SK-N-DZ (cell line): ENCODE measurements at regions not wholly inside any gene's neighbourhood (a gene's known extent, or its start where the extent isn't known, plus 50 kb on each side); places are given as distances from the start of the nearest gene placed in this dataset.

ENCODE experiments used
- DNase-seq: peaks from one replicate; pipeline ENCODE4 v3.0.0-alpha.2; 2015; ENCODE audit warnings: low spot score

DNA sequence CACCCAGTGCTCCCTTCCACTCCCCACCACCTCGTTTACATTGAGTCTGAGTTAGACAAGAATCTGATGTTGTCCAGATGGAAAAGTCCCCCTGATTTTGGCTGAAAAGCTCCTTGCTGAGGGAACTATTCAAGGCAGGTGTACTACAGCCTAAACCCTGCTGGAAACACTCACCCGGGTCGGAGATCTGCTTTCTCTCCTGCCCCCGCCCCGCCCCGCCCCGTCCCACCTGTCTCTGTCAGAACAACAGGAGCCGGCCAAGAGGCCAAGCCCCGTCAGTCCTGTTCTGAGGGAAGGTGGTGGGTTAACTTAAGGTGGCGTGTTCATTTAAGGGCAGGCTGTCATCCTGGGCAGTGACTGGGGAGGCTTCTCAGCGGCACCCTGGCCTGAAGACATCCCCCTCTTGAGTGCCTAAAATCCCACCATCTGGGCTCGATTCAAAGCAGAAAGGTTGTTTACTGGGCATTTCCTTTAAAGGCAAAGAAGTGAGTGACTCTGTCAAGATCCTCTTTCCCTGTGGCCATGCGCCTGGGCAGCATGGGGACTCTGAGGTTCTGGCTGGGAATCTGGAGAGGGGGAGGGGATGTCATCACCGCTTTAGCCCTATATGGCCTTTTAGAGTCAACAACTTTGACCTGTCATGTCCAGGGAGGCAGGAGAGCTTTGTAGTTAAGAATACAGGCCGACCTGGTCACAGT lies 71.1 kb upstream of the NEURL1B start:
- no peak for DNase-seq

GRCh38 chr5:172568308-172568910 lies 72.7 kb upstream of the NEURL1B start:
- no peak for DNase-seq

DNA sequence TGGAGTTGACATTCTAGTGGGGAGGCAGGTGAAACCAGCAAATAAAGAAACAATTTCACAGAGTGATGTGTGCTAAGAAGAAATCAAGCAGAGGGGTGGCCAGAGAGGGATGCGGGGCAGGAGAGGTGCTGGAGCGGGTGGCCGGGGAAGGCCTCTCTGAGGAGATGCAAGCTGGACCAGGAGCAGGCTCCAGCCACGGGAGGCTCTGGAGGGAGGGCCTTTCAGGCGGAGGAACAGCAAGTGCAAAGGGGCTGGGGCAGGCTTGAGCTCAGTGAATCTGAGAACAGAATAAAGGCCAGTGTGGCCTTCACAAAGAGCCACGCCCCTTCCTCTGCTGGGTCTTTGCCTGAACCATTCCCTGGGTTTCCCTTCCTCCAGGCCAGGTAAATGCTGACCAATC lies 73.2 kb upstream of the NEURL1B start:
- no peak for DNase-seq

- no peak for DNase-seq
Measured at GRCh38 chr5:172567294-172567693, 73.8 kb upstream of the NEURL1B start.

DNA sequence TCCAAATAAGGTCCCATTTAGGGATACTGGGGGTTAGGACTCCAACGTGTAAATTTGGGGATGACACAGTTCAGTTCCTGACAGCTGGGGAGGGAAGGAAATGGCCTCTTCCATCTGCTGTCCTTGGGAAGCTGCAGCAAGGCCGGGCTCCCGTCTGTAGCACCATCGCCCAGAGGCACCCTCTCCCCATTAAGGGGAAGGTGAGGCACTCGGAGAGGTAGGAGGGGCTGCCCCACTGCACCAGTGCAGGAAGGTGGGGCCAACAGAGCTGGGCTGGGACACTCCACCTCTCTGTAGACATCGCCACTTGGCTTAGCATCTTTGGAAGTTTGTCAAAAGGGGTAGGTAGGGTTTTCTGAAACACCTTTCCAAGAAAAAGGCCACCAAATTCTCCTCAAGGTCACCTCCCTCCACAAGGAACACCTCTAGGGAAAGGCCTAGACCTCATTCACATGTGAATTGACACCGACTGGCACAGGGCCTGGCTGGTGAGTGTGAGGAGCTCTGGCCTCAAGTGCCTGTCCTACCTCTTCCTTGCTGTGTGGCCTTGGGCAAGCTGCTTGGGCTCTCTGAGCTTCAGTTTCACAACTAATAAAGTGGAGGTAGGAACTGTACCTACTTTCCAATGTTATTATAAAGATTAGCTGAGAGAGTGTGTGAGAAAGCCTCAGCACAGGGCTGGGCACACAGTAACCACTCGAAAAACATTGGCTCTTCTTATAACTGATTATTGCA lies 75.0 kb upstream of the NEURL1B start:
- DNase-seq: no peak

- DNase-seq: no peak
Measured at GRCh38 chr5:172565455-172565854, 75.6 kb upstream of the NEURL1B start.

DNA sequence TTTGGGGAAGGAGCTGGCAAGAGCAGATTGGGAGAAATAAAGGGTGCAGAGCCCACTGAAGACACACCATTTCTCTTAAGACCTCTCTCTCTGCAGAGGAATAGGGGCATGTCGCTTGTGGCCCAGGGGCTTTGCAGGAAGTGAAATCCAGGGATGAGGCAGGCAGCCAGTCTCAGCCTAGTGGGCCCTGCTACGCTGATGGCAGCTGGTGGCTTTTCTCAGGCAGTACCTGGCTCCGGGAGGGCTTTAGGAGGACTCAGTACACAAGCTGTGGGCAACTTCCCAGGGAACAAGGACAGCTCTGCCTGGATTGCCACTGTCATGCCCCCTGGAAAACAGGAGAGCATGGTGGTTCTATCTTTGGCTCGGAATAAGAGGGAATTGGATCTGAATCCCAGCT lies 76.2 kb upstream of the NEURL1B start:
- DNase-seq: no peak

- DNase-seq: no peak
Measured at GRCh38 chr5:172564188-172564587, 76.9 kb upstream of the NEURL1B start.

DNA sequence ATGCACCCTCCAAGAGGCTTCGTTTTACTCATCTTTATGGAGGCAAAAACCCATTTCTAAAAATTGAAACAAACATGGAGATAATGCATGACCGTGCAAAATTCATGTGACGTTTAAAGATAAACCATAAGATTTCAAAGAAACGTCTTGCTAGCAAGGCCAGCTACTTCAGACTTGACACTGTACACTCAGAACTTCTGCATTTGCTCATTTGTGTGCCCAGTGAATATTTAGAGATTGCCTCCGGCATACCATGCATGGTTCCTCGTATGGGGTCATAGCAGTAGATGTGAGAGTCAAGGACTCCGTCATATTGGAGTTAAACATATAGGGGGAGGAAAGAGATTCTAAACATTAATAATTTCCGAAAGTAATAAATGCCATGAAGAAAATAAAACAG lies 78.6 kb upstream of the NEURL1B start:
- no peak for DNase-seq

- no peak for DNase-seq
Measured at GRCh38 chr5:172561151-172561550, 79.9 kb upstream of the NEURL1B start.

DNA sequence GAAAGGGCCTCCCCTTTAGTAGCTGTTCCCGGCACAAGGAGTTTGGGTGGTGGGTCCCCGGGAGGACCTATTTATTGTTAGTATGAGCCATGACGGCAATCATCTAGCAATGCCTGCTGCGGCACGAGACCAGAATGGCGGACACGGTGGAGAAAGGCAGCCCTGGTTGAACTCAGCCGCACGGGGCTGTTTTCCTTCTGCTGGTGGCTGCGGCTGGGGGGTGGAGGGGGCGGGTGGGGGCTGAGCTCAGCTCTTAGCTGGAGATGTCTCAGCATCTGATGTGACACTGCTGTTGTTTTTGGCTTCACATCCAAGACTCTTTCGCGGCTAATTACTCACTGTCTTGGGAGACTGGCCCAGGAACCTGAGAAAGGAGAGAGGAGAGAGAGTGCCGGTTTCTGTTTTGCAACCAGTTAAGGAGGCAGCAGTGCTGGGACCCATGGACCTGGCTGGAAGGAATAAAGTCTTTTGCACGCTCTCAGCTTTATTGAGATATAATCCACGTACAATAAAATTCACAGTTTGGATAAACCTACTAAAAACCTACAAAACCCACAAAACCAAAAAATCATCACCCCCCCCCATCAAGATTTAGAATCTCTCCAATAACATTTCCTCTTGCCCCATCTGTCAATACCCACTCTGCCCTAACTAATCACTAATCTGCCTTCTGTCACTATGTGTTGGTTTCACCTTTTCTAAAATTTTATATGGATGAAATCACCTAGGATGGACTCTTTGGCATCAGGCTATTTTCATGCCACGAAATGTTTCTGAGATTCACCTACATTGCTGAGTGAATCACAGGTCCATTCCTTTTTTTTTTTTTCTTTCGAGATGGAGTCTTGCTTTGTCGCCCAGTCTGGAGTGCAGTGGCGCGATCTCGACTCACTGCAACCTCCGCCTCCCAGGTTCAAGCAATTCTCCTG lies 81.8 kb upstream of the NEURL1B start:
- no peak for DNase-seq

DNA sequence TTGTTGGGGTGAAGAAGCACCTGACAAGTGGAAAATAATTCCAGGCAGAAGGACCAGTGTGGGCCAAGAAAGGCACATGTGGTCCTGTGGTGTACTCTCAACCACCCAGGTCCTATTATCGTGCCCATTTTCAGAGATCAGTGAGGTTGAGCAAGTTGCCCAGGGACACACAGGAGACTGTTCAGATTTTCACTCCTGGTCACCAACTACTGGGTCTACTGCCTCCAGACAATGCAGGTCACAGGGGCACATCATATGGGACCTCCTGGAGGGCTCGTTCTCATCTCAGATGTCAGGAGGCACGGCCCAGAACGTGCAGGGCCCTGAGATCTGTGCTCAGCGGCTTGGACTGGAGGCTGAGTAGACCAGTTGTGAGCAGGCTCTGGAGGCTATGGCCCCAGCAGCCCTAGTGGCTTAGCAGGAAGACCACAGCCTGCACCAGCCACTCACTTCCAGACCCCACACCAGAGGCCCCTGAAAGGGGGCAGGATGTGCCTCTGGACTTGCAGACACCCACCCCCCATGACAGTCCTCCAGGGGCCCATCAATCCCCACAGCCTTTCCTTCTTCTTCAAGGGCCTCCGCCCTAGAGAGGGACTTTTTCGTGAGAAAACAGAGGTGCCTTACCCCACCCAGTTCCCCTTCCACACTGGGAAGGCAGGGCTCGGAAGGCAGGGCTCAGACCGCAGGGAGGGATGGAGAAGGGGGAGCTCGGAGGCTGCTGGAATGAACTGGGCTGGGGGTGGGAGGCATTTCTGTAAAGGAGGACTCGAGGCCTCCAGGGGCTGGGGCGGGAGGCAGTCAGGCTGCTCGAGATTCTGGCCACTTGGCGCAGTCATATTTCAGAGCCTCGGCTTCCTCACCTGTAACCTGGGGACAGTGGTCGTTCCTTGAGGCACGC lies 82.7 kb upstream of the NEURL1B start:
- no peak for DNase-seq

- no peak for DNase-seq
Measured at GRCh38 chr5:172556971-172557461, 84.0 kb upstream of the NEURL1B start.

- no peak for DNase-seq
Measured at GRCh38 chr5:172556262-172556661, 84.8 kb upstream of the NEURL1B start.

DNA sequence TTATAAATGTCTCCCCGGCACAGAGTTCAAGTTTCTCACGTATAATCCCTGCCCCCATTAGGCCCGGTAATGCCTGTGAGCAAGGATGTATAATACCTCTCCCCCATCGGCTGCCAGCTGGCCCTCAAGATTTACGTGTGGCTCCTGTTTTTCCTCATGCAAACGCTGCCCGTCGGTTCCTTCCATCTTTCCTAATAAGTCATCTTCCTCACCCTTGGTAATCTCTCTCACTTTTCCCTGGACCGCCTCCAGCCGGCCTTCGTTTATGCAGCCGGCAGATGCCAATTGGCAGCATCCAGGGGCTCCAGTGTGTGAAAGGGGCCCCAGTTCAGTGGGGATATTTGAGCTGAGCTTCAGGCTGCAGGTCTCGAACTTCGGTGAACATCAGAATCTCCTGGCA lies 86.5 kb upstream of the NEURL1B start:
- DNase-seq: no peak

DNA sequence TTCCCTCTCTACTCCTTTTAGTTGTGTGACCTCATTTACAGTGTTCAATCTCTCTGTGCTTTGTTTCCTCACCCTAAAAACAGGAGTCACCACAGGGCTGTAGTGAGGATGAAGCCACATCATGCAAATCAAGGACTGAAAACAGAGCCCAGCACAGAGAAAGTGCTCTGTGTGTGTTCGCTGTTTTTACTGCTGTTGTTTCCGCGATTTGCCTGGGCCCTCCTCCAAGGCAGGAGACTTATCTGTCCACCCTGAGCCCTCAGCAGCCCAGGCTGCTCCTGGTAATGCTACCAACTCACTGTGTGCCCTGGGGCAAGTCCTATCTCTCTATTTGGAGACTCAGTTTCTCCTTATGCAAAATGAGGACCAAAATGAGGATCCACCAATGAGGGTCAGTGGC lies 87.2 kb upstream of the NEURL1B start:
- no peak for DNase-seq

DNA sequence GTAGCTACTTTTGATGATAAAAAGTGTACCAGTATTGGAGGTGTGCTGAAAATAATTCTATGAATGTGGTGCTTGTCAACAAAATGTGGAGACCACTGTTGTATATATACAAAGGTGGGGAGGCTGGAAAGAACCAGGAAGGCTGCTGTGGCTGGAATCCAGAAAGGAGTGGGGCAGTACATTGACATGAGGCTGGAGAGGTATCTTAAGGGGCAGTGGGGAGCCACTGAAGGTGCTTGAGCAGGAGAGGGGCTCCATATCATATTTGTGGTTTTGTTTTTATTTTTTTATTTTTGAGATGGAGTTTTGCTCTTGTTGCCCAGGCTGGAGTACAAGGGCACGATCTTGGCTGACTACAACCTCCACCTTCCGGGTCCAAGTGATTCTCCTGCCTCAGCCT lies 87.9 kb upstream of the NEURL1B start:
- DNase-seq: no peak

DNA sequence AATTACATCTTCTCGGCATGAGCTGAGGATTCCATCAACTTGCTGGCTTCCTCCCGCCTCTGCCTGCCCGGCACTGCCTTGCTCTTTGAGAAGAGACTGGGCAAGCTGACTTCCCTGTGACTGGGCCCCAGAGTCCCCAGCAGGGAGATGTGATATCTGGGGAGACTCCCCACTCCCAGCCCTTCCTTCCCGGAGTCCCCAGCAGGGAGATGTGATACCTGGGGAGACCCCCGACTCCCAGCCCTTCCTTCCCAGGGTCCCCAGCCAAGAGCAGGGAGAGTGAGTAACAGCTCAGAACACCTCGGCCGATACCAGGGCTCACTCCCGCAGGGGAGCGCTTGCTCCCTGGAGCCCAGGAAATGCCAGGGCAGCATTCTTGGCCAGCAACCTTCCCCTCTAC lies 90.1 kb upstream of the NEURL1B start:
- DNase-seq: no peak

GRCh38 chr5:172550096-172550765 lies 90.8 kb upstream of the NEURL1B start:
- DNase-seq: no peak

DNA sequence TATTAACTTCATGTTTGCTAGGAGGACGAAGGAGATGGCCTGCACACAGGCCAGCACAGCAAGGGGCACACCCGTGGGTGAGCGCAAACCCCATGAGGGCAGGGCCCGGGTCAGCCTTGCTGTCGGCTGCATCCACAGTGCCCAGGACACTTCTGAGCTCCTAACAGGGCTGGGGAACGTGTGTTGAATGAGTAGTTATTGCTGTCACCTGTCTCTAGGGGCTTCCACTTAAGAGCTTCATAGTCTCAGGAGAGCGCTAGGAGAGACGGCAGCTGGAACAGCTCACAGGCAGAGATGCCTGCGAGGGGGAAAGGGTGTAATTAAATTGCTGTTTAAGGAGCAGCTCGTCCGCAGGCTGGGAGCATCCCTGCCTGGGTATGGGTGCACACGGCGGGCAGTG lies 91.4 kb upstream of the NEURL1B start:
- peak; percentile 84 for DNase-seq
